ENCODE measurements at regions not wholly inside any gene's neighbourhood (a gene's known extent, or its start where the extent isn't known, plus 50 kb on each side); places are given as distances from the start of the nearest gene placed in this dataset.

GRCh38 chr1:208587110-208587509, 342.9 kb upstream of the PLXNA2 start:
- no peak for DNase-seq (ENCODE audit: low read depth)

- DNase-seq (ENCODE audit: low read depth), result no peak
Observed at GRCh38 chr1:208593306-208594006, 349.3 kb upstream of the PLXNA2 start.

GRCh38 chr1:208595236-208595635, 351.1 kb upstream of the PLXNA2 start:
- DNase-seq (ENCODE audit: low read depth), result no peak

- DNase-seq (ENCODE audit: low read depth), result no peak
Observed at GRCh38 chr1:208595745-208596144, 351.6 kb upstream of the PLXNA2 start.

- DNase-seq (ENCODE audit: low read depth), result no peak
Observed at GRCh38 chr1:208597571-208597970, 353.4 kb upstream of the PLXNA2 start.

GRCh38 chr1:208598021-208598420, 353.8 kb upstream of the PLXNA2 start:
- no peak for DNase-seq (ENCODE audit: low read depth)

GRCh38 chr1:208599063-208599462, 354.9 kb upstream of the PLXNA2 start:
- DNase-seq (ENCODE audit: low read depth), result no peak

GRCh38 chr1:208600456-208601190, 356.4 kb upstream of the PLXNA2 start:
- DNase-seq (ENCODE audit: low read depth), result no peak

GRCh38 chr1:208601561-208601960, 357.4 kb upstream of the PLXNA2 start:
- no peak for DNase-seq (ENCODE audit: low read depth)

- DNase-seq (ENCODE audit: low read depth), result no peak
Observed at GRCh38 chr1:208603721-208604120, 359.5 kb upstream of the PLXNA2 start.

GRCh38 chr1:208604295-208604694, 360.1 kb upstream of the PLXNA2 start:
- no peak for DNase-seq (ENCODE audit: low read depth)

- no peak for DNase-seq (ENCODE audit: low read depth)
Observed at GRCh38 chr1:208606959-208607358, 362.8 kb upstream of the PLXNA2 start.

GRCh38 chr1:208607616-208608015, 363.4 kb upstream of the PLXNA2 start:
- DNase-seq (ENCODE audit: low read depth), result no peak

GRCh38 chr1:208614610-208615009, 370.4 kb upstream of the PLXNA2 start:
- DNase-seq (ENCODE audit: low read depth), result no peak

- no peak for DNase-seq (ENCODE audit: low read depth)
Observed at GRCh38 chr1:208615371-208615770, 371.2 kb upstream of the PLXNA2 start.

GRCh38 chr1:208616776-208617175, 372.6 kb upstream of the PLXNA2 start:
- DNase-seq (ENCODE audit: low read depth), result no peak

GRCh38 chr1:208628022-208628914, 384.1 kb upstream of the PLXNA2 start:
- DNase-seq (ENCODE audit: low read depth), result no peak

GRCh38 chr1:208631092-208631491, 386.9 kb upstream of the PLXNA2 start:
- no peak for DNase-seq (ENCODE audit: low read depth)

GRCh38 chr1:208631506-208631905, 387.3 kb upstream of the PLXNA2 start:
- no peak for DNase-seq (ENCODE audit: low read depth)

- DNase-seq (ENCODE audit: low read depth), result no peak
Observed at GRCh38 chr1:208634346-208635140, 390.4 kb upstream of the PLXNA2 start.

GRCh38 chr1:208637181-208637580, 393.0 kb upstream of the PLXNA2 start:
- DNase-seq (ENCODE audit: low read depth), result no peak

GRCh38 chr1:208639382-208639781, 395.2 kb upstream of the PLXNA2 start:
- DNase-seq (ENCODE audit: low read depth), result no peak

Data from CMK (cell line).